ENCODE measurements at regions not wholly inside any gene's neighbourhood (a gene's known extent, or its start where the extent isn't known, plus 50 kb on each side); places are given as distances from the start of the nearest gene placed in this dataset.

DNA sequence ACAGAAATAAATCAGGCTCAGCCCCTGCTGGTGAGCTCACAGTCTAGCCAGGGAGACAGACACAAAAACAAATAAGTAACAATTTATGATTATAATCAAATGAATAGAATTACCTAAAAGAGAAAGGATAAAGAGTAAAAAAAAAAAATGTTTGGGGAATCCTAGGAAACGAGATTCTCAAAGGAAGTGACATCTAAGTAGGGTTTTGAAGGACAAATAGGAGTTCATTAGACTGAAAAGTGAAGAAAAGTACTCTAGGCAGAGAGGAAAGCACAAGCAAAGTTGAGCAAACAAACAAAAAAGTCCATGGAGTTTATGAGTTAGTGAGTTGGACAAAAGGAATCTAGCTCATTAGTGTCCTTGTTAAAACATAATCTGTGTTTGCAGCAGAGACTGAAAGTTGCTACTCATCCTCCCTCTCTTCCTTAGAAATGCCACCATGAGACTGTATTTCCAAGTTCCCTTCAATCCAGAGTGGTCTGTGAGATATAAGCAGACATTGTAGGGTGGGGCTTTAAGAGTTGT is 145.6 kb downstream of the SPATA18 start:
- H3K36me3 ChIP-seq (ENCODE audit: control insufficient read depth in 5 of 5, insufficient read depth in 5 of 5, low read length in 5 of 5): no peaks in the 10 kb centered on the region
- no peaks in the 10 kb centered on the region for H3K27me3 ChIP-seq (ENCODE audit: control insufficient read depth in 5 of 5, insufficient read depth in 4 of 5, low read length in 5 of 5)
- no peaks in the 10 kb centered on the region for H3K9me3 ChIP-seq (ENCODE audit: control insufficient read depth in 5 of 5, low read length in 5 of 5)
- peaks cover 0 to 13% (median 10%) of the 10 kb centered on the region in 5 donors for H3K4me1 ChIP-seq (ENCODE audit: control insufficient read depth in 5 of 5, insufficient read depth in 5 of 5, low read length in 5 of 5)
- H3K27ac ChIP-seq (ENCODE audit: low read depth, low read length): no peak overlapping the region
- H3K9ac ChIP-seq (ENCODE audit: low read length in 5 of 5): no peak overlapping the region
- H3K4me3 ChIP-seq (ENCODE audit: low read depth in 1 of 5, low read length in 5 of 5): no peak overlapping the region

GRCh38 chr4:52197306-52197705 is 146.2 kb downstream of the SPATA18 start:
- no peaks in the 10 kb centered on the region for H3K36me3 ChIP-seq (ENCODE audit: control insufficient read depth in 5 of 5, insufficient read depth in 5 of 5, low read length in 5 of 5)
- H3K4me3 ChIP-seq (ENCODE audit: low read depth in 1 of 5, low read length in 5 of 5): no peak overlapping the region
- no peak overlapping the region for H3K27ac ChIP-seq (ENCODE audit: low read depth, low read length)
- no peak overlapping the region for H3K9ac ChIP-seq (ENCODE audit: low read length in 5 of 5)
- peaks cover 0 to 13% (median 8%) of the 10 kb centered on the region in 5 donors for H3K4me1 ChIP-seq (ENCODE audit: control insufficient read depth in 5 of 5, insufficient read depth in 5 of 5, low read length in 5 of 5)
- H3K9me3 ChIP-seq (ENCODE audit: control insufficient read depth in 5 of 5, low read length in 5 of 5): no peaks in the 10 kb centered on the region
- H3K27me3 ChIP-seq (ENCODE audit: control insufficient read depth in 5 of 5, insufficient read depth in 4 of 5, low read length in 5 of 5): no peaks in the 10 kb centered on the region

GRCh38 chr4:52198294-52198693 is 147.2 kb downstream of the SPATA18 start:
- Histone ChIP-seq H3K9me3 (ENCODE audit: control insufficient read depth in 5 of 5, low read length in 5 of 5) (no peaks in the 10 kb centered on the region), H3K27ac (ENCODE audit: low read depth, low read length) (no peak overlapping the region), H3K36me3 (ENCODE audit: control insufficient read depth in 5 of 5, insufficient read depth in 5 of 5, low read length in 5 of 5) (no peaks in the 10 kb centered on the region), H3K9ac (ENCODE audit: low read length in 5 of 5) (no peak overlapping the region), H3K27me3 (ENCODE audit: control insufficient read depth in 5 of 5, insufficient read depth in 4 of 5, low read length in 5 of 5) (no peaks in the 10 kb centered on the region), H3K4me3 (ENCODE audit: low read depth in 1 of 5, low read length in 5 of 5) (no peak overlapping the region), H3K4me1 (ENCODE audit: control insufficient read depth in 5 of 5, insufficient read depth in 5 of 5, low read length in 5 of 5) (peaks cover 0 to 10% (median 4%) of the 10 kb centered on the region in 5 donors)

GRCh38 chr4:52199574-52200338 is 148.7 kb downstream of the SPATA18 start:
- Histone ChIP-seq H3K4me3 (ENCODE audit: low read depth in 1 of 5, low read length in 5 of 5) (no peak overlapping the region), H3K27ac (ENCODE audit: low read depth, low read length) (no peak overlapping the region), H3K9me3 (ENCODE audit: control insufficient read depth in 5 of 5, low read length in 5 of 5) (no peaks in the 10 kb centered on the region), H3K9ac (ENCODE audit: low read length in 5 of 5) (no peak overlapping the region), H3K36me3 (ENCODE audit: control insufficient read depth in 5 of 5, insufficient read depth in 5 of 5, low read length in 5 of 5) (no peaks in the 10 kb centered on the region), H3K4me1 (ENCODE audit: control insufficient read depth in 5 of 5, insufficient read depth in 5 of 5, low read length in 5 of 5) (peaks cover 0 to 10% (median 4%) of the 10 kb centered on the region in 5 donors), H3K27me3 (ENCODE audit: control insufficient read depth in 5 of 5, insufficient read depth in 4 of 5, low read length in 5 of 5) (no peaks in the 10 kb centered on the region)

DNA sequence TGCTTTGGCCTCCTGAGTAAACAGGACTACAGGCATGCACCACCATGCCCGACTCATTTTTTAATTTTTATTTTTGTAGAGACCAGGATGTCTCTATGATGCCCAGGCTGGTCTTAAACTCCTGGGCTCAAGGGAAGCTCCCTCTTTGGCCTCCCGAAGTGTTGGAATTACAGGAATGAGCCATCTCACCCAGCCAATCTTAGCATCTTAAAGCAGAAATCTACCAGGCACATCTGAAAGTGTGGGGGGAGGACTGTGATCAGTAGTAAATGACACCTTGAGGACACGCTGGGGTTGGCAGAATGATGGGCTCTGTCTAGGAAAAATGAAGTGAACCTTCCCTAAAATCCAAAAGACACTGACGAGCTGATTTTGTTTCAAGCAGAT is 149.2 kb downstream of the SPATA18 start:
- Histone ChIP-seq H3K4me3 (ENCODE audit: low read depth in 1 of 5, low read length in 5 of 5) (no peak overlapping the region), H3K27me3 (ENCODE audit: control insufficient read depth in 5 of 5, insufficient read depth in 4 of 5, low read length in 5 of 5) (no peaks in the 10 kb centered on the region), H3K9ac (ENCODE audit: low read length in 5 of 5) (no peak overlapping the region), H3K4me1 (ENCODE audit: control insufficient read depth in 5 of 5, insufficient read depth in 5 of 5, low read length in 5 of 5) (peaks cover 0 to 10% (median 4%) of the 10 kb centered on the region in 5 donors), H3K36me3 (ENCODE audit: control insufficient read depth in 5 of 5, insufficient read depth in 5 of 5, low read length in 5 of 5) (no peaks in the 10 kb centered on the region), H3K9me3 (ENCODE audit: control insufficient read depth in 5 of 5, low read length in 5 of 5) (no peaks in the 10 kb centered on the region), H3K27ac (ENCODE audit: low read depth, low read length) (no peak overlapping the region)

GRCh38 chr4:52201715-52202114 is 150.6 kb downstream of the SPATA18 start:
- H3K4me3 ChIP-seq (ENCODE audit: low read depth in 1 of 5, low read length in 5 of 5): no peak overlapping the region
- no peaks in the 10 kb centered on the region for H3K9me3 ChIP-seq (ENCODE audit: control insufficient read depth in 5 of 5, low read length in 5 of 5)
- H3K27me3 ChIP-seq (ENCODE audit: control insufficient read depth in 5 of 5, insufficient read depth in 4 of 5, low read length in 5 of 5): no peaks in the 10 kb centered on the region

GRCh38 chr4:52202251-52202779 is 151.2 kb downstream of the SPATA18 start:
- no peaks in the 10 kb centered on the region for H3K36me3 ChIP-seq (ENCODE audit: control insufficient read depth in 5 of 5, insufficient read depth in 5 of 5, low read length in 5 of 5)
- no peaks in the 10 kb centered on the region for H3K27me3 ChIP-seq (ENCODE audit: control insufficient read depth in 5 of 5, insufficient read depth in 4 of 5, low read length in 5 of 5)
- no peaks in the 10 kb centered on the region for H3K9me3 ChIP-seq (ENCODE audit: control insufficient read depth in 5 of 5, low read length in 5 of 5)
- H3K27ac ChIP-seq (ENCODE audit: low read depth, low read length): no peak overlapping the region
- no peak overlapping the region for H3K4me3 ChIP-seq (ENCODE audit: low read depth in 1 of 5, low read length in 5 of 5)
- no peak overlapping the region for H3K9ac ChIP-seq (ENCODE audit: low read length in 5 of 5)
- peaks cover 0 to 10% (median 4%) of the 10 kb centered on the region in 5 donors for H3K4me1 ChIP-seq (ENCODE audit: control insufficient read depth in 5 of 5, insufficient read depth in 5 of 5, low read length in 5 of 5)

More at GRCh38 chr4:52201715-52202114, 150.6 kb downstream of the SPATA18 start:
- no peak overlapping the region for H3K9ac ChIP-seq (ENCODE audit: low read length in 5 of 5)
- no peaks in the 10 kb centered on the region for H3K36me3 ChIP-seq (ENCODE audit: control insufficient read depth in 5 of 5, insufficient read depth in 5 of 5, low read length in 5 of 5)
- H3K4me1 ChIP-seq (ENCODE audit: control insufficient read depth in 5 of 5, insufficient read depth in 5 of 5, low read length in 5 of 5): peaks cover 0 to 10% (median 4%) of the 10 kb centered on the region in 5 donors
- no peak overlapping the region for H3K27ac ChIP-seq (ENCODE audit: low read depth, low read length)

GRCh38 chr4:52202931-52203330 is 151.8 kb downstream of the SPATA18 start:
- Histone ChIP-seq H3K4me1 (ENCODE audit: control insufficient read depth in 5 of 5, insufficient read depth in 5 of 5, low read length in 5 of 5) (peaks cover 0 to 9% (median 4%) of the 10 kb centered on the region in 5 donors), H3K27me3 (ENCODE audit: control insufficient read depth in 5 of 5, insufficient read depth in 4 of 5, low read length in 5 of 5) (no peaks in the 10 kb centered on the region), H3K9me3 (ENCODE audit: control insufficient read depth in 5 of 5, low read length in 5 of 5) (no peaks in the 10 kb centered on the region), H3K9ac (ENCODE audit: low read length in 5 of 5) (no peak overlapping the region), H3K36me3 (ENCODE audit: control insufficient read depth in 5 of 5, insufficient read depth in 5 of 5, low read length in 5 of 5) (no peaks in the 10 kb centered on the region), H3K27ac (ENCODE audit: low read depth, low read length) (no peak overlapping the region), H3K4me3 (ENCODE audit: low read depth in 1 of 5, low read length in 5 of 5) (no peak overlapping the region)

- no peaks in the 10 kb centered on the region for H3K9me3 ChIP-seq (ENCODE audit: control insufficient read depth in 5 of 5, low read length in 5 of 5)
- no peak overlapping the region for H3K27ac ChIP-seq (ENCODE audit: low read depth, low read length)
- no peaks in the 10 kb centered on the region for H3K36me3 ChIP-seq (ENCODE audit: control insufficient read depth in 5 of 5, insufficient read depth in 5 of 5, low read length in 5 of 5)
- no peak overlapping the region for H3K9ac ChIP-seq (ENCODE audit: low read length in 5 of 5)
- no peaks in the 10 kb centered on the region for H3K27me3 ChIP-seq (ENCODE audit: control insufficient read depth in 5 of 5, insufficient read depth in 4 of 5, low read length in 5 of 5)
- H3K4me1 ChIP-seq (ENCODE audit: control insufficient read depth in 5 of 5, insufficient read depth in 5 of 5, low read length in 5 of 5): peaks cover 0 to 6% (median 4%) of the 10 kb centered on the region in 5 donors
- no peak overlapping the region for H3K4me3 ChIP-seq (ENCODE audit: low read depth in 1 of 5, low read length in 5 of 5)
These were observed 152.2 kb downstream of the SPATA18 start for GRCh38 chr4:52203351-52203750.

DNA sequence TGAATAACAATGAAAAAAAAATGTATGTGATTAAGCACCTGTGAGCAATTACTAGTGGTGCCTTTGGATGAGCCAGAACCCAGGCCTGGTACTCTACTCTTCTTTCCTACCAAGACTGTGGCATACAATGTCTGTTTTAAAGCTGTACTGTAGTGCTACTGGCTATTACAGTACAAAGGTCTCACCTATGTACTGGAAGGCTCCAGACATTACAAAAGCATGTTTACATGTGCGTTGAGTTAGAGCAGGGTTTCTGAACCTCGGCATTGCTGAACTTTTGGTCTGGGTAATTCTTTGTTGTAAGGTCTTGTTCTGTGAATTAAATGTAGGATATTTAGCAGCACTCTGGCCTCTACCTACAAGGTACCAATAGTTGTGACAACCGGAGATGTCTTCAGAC is 153.8 kb downstream of the SPATA18 start:
- H3K4me3 ChIP-seq (ENCODE audit: low read depth in 1 of 5, low read length in 5 of 5): no peak overlapping the region
- no peaks in the 10 kb centered on the region for H3K27me3 ChIP-seq (ENCODE audit: control insufficient read depth in 5 of 5, insufficient read depth in 4 of 5, low read length in 5 of 5)
- peaks cover 0 to 4% (median 0%) of the 10 kb centered on the region in 5 donors for H3K4me1 ChIP-seq (ENCODE audit: control insufficient read depth in 5 of 5, insufficient read depth in 5 of 5, low read length in 5 of 5)
- H3K9ac ChIP-seq (ENCODE audit: low read length in 5 of 5): no peak overlapping the region
- H3K9me3 ChIP-seq (ENCODE audit: control insufficient read depth in 5 of 5, low read length in 5 of 5): no peaks in the 10 kb centered on the region
- H3K36me3 ChIP-seq (ENCODE audit: control insufficient read depth in 5 of 5, insufficient read depth in 5 of 5, low read length in 5 of 5): no peaks in the 10 kb centered on the region
- no peak overlapping the region for H3K27ac ChIP-seq (ENCODE audit: low read depth, low read length)

All from subcutaneous abdominal adipose tissue (tissue), 5 donors.